ENCODE measurements at regions not wholly inside any gene's neighbourhood (a gene's known extent, or its start where the extent isn't known, plus 50 kb on each side); places are given as distances from the start of the nearest gene placed in this dataset.
"Not testable (repeated sequence)": the region's sequence is repeated elsewhere in the genome, so short reads cannot be mapped to it uniquely, and the experiment has no call there.

DNA sequence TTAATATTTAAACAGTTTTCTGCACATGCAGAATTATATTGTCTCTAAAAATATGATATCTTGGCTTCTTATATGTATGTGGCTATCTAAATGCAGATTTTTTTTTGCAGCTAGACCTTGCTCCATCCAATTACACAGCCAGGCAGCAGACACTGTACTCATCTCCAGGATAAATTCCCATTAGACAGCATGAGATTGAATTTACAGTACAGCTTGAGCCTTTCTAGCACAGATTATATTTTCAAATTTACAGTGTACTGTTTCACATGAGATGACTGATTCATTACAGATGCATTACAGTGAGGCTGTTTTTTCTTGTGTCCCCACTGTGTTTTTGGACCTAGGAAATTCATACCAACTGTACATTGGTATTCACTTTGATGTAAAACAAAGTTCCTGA is 134.9 kb downstream of the OTOL1 start:
- DNase-seq (ENCODE audit: low read depth, low spot score) = no peak
- H3K27me3 Mint-ChIP-seq (ENCODE audit: low read depth) = peaks cover 2% of the 10 kb centered on the region
- no peaks in the 10 kb centered on the region for H3K36me3 Mint-ChIP-seq (ENCODE audit: low read depth)
- H3K4me1 Mint-ChIP-seq = no peaks in the 10 kb centered on the region
- H3K27ac Mint-ChIP-seq (ENCODE audit: unreplicated experiment) = no peak overlapping the region
- H3K4me3 Mint-ChIP-seq = no peak overlapping the region
- H3K9me3 Mint-ChIP-seq = no peaks in the 10 kb centered on the region
- no peak for TF ChIP-seq CTCF (conservative IDR thresholded peaks at IDR 0.05)

GRCh38 chr3:161637559-161637958 is 141.0 kb downstream of the OTOL1 start:
- no peak overlapping the region for H3K4me3 Mint-ChIP-seq
- H3K9me3 Mint-ChIP-seq = no peaks in the 10 kb centered on the region
- no peaks in the 10 kb centered on the region for H3K4me1 Mint-ChIP-seq
- peaks cover 2% of the 10 kb centered on the region for H3K27me3 Mint-ChIP-seq (ENCODE audit: low read depth)
- no peak overlapping the region for H3K27ac Mint-ChIP-seq (ENCODE audit: unreplicated experiment)
- DNase-seq (ENCODE audit: low read depth, low spot score) = no peak
- no peaks in the 10 kb centered on the region for H3K36me3 Mint-ChIP-seq (ENCODE audit: low read depth)
- no peak for TF ChIP-seq CTCF (conservative IDR thresholded peaks at IDR 0.05)

DNA sequence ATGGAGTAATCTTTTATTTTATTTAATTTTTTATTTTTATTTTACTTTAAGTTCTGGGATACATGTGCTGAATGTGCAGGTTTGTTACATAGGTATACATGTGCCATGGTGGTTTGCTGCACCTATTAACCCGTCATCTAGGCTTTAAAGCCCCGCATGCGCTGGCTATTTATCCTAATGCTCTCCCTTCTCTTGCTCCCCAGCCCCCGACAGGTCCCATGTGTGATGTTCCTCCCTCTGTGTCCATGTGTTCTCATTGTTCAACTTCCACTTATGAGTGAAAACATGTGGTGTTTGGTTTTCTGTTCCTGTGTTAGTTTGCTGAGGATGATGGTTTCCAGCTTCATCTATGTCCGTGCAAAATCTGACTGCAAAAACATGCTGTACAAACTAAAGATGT is 142.5 kb downstream of the OTOL1 start:
- H3K36me3 Mint-ChIP-seq (ENCODE audit: low read depth); H3K27me3 Mint-ChIP-seq (ENCODE audit: low read depth); H3K4me1 Mint-ChIP-seq; H3K4me3 Mint-ChIP-seq; DNase-seq (ENCODE audit: low read depth, low spot score); H3K9me3 Mint-ChIP-seq: not testable (repeated sequence)
- peak overlapping the region; percentile 96 for H3K27ac Mint-ChIP-seq (ENCODE audit: unreplicated experiment)

GRCh38 chr3:161640181-161640580 is 143.6 kb downstream of the OTOL1 start:
- H3K4me3 Mint-ChIP-seq = no peak overlapping the region
- no peak for TF ChIP-seq CTCF (conservative IDR thresholded peaks at IDR 0.05)
- peaks cover 3% of the 10 kb centered on the region for H3K4me1 Mint-ChIP-seq
- no peaks in the 10 kb centered on the region for H3K36me3 Mint-ChIP-seq (ENCODE audit: low read depth)
- no peak overlapping the region for H3K27ac Mint-ChIP-seq (ENCODE audit: unreplicated experiment)
- DNase-seq (ENCODE audit: low read depth, low spot score) = no peak
- H3K27me3 Mint-ChIP-seq (ENCODE audit: low read depth) = no peaks in the 10 kb centered on the region
- no peaks in the 10 kb centered on the region for H3K9me3 Mint-ChIP-seq

- Mint-ChIP-seq H3K27ac (ENCODE audit: unreplicated experiment) (no peak overlapping the region), H3K27me3 (ENCODE audit: low read depth) (no peaks in the 10 kb centered on the region), H3K36me3 (ENCODE audit: low read depth) (no peaks in the 10 kb centered on the region), H3K4me3 (no peak overlapping the region), H3K9me3 (no peaks in the 10 kb centered on the region), H3K4me1 (peaks cover 5% of the 10 kb centered on the region)
- no peak for DNase-seq (ENCODE audit: low read depth, low spot score)
- TF ChIP-seq CTCF (conservative IDR thresholded peaks at IDR 0.05) = no peak
Observed at GRCh38 chr3:161641287-161641686, 144.7 kb downstream of the OTOL1 start.

GRCh38 chr3:161644891-161645635 is 148.5 kb downstream of the OTOL1 start:
- no peaks in the 10 kb centered on the region for H3K9me3 Mint-ChIP-seq
- peaks cover 5% of the 10 kb centered on the region for H3K4me1 Mint-ChIP-seq
- peak overlapping the region; percentile 40 for H3K27ac Mint-ChIP-seq (ENCODE audit: unreplicated experiment)
- no peak for TF ChIP-seq CTCF (conservative IDR thresholded peaks at IDR 0.05)
- no peaks in the 10 kb centered on the region for H3K27me3 Mint-ChIP-seq (ENCODE audit: low read depth)
- DNase-seq (ENCODE audit: low read depth, low spot score) = no peak
- H3K4me3 Mint-ChIP-seq = no peak overlapping the region
- H3K36me3 Mint-ChIP-seq (ENCODE audit: low read depth) = no peaks in the 10 kb centered on the region

Data from neural crest cell (in vitro differentiated cells).